Stimulated activated naive B cell treated with anti-CD40 and anti-IgM and Interleukin-4, amounts not matched to agents 10 μg/mL and 1 μg/mL and 100 μg/mL, for 72 hours (primary cell): ENCODE measurements at regions not wholly inside any gene's neighbourhood (a gene's known extent, or its start where the extent isn't known, plus 50 kb on each side); places are given as distances from the start of the nearest gene placed in this dataset.

Experiments
- ATAC-seq, 2 donors: fragments of 150-1000 bp; cut with Tn5 transposase; replicated peaks; 2 replicates each; pipeline ENCODE4 v1.10.0; 2021; ENCODE audit warnings: moderate library complexity in 1 of 2
- DNase-seq: peaks from one replicate; pipeline ENCODE4 v3.0.0; 2021
- H3K27ac Mint-ChIP-seq: one replicate; pipeline ENCODE4 v1.8.0; 2022; ENCODE audit warnings: mild to moderate bottlenecking, mixed read lengths
- H3K27me3 Mint-ChIP-seq, 2 donors: one replicate each; pipeline ENCODE4 v1.8.0; 2022; ENCODE audit warnings: mixed read lengths in 2 of 2
- H3K36me3 Mint-ChIP-seq, 2 donors: one replicate each; pipeline ENCODE4 v1.8.0; 2022; ENCODE audit warnings: mixed read lengths in 2 of 2, mild to moderate bottlenecking in 1 of 2
- H3K4me1 Mint-ChIP-seq, 2 donors: one replicate each; pipeline ENCODE4 v1.8.0; 2022; ENCODE audit warnings: mixed read lengths in 2 of 2, mild to moderate bottlenecking in 1 of 2
- H3K4me3 Mint-ChIP-seq, 2 donors: one replicate each; pipeline ENCODE4 v1.8.0; 2022; ENCODE audit warnings: mild to moderate bottlenecking in 2 of 2, mixed read lengths in 2 of 2, moderate library complexity in 1 of 2
- H3K9me3 Mint-ChIP-seq, 2 donors: one replicate each; pipeline ENCODE4 v1.8.0; 2022; ENCODE audit warnings: mixed read lengths in 2 of 2, mild to moderate bottlenecking in 1 of 2

GRCh38 chr20:6831461-6831860 is 64.0 kb downstream of the BMP2 start:
- no peak for ATAC-seq
- Mint-ChIP-seq H3K9me3 (no peaks in the 10 kb centered on the region), H3K36me3 (no peaks in the 10 kb centered on the region), H3K4me1 (no peaks in the 10 kb centered on the region), H3K27ac (no peak overlapping the region), H3K4me3 (no peak overlapping the region), H3K27me3 (no peaks in the 10 kb centered on the region)
- DNase-seq, result no peak

GRCh38 chr20:6832811-6833210 is 65.3 kb downstream of the BMP2 start:
- Mint-ChIP-seq H3K9me3 (no peaks in the 10 kb centered on the region), H3K4me1 (no peaks in the 10 kb centered on the region), H3K27ac (no peak overlapping the region), H3K36me3 (no peaks in the 10 kb centered on the region), H3K27me3 (peaks cover 0 to 4% of the 10 kb centered on the region in 2 donors), H3K4me3 (no peak overlapping the region)
- DNase-seq (no peak), ATAC-seq (no peak)

GRCh38 chr20:6835609-6836008 is 68.1 kb downstream of the BMP2 start:
- H3K4me1 Mint-ChIP-seq, result no peaks in the 10 kb centered on the region
- ATAC-seq, result no peak
- H3K27me3 Mint-ChIP-seq, result peaks cover 0 to 5% of the 10 kb centered on the region in 2 donors

GRCh38 chr20:6836821-6837374 is 69.4 kb downstream of the BMP2 start:
- ATAC-seq (no peak), DNase-seq (no peak)
- Mint-ChIP-seq H3K27me3 (peaks cover 0 to 5% of the 10 kb centered on the region in 2 donors), H3K9me3 (no peaks in the 10 kb centered on the region), H3K27ac (no peak overlapping the region), H3K4me3 (no peak overlapping the region), H3K4me1 (no peaks in the 10 kb centered on the region), H3K36me3 (no peaks in the 10 kb centered on the region)

More at GRCh38 chr20:6835609-6836008, 68.1 kb downstream of the BMP2 start:
- Mint-ChIP-seq H3K27ac (no peak overlapping the region), H3K9me3 (no peaks in the 10 kb centered on the region), H3K36me3 (no peaks in the 10 kb centered on the region), H3K4me3 (no peak overlapping the region)
- DNase-seq, result no peak

GRCh38 chr20:6837730-6838129 is 70.2 kb downstream of the BMP2 start:
- no peak for DNase-seq
- Mint-ChIP-seq H3K36me3 (no peaks in the 10 kb centered on the region), H3K27me3 (peaks cover 0 to 5% of the 10 kb centered on the region in 2 donors), H3K9me3 (no peaks in the 10 kb centered on the region), H3K4me3 (no peak overlapping the region), H3K27ac (no peak overlapping the region), H3K4me1 (no peaks in the 10 kb centered on the region)
- no peak for ATAC-seq

- Mint-ChIP-seq H3K27ac (no peak overlapping the region), H3K27me3 (peaks cover 0 to 5% of the 10 kb centered on the region in 2 donors), H3K36me3 (no peaks in the 10 kb centered on the region), H3K4me1 (no peaks in the 10 kb centered on the region), H3K4me3 (no peak overlapping the region), H3K9me3 (no peaks in the 10 kb centered on the region)
- ATAC-seq, result no peak
- DNase-seq, result no peak
Observed at GRCh38 chr20:6838181-6838826, 70.8 kb downstream of the BMP2 start.

- no peaks in the 10 kb centered on the region for H3K9me3 Mint-ChIP-seq
- no peak for ATAC-seq
- H3K27me3 Mint-ChIP-seq, result peaks cover 0 to 5% of the 10 kb centered on the region in 2 donors
- no peak overlapping the region for H3K4me3 Mint-ChIP-seq
- no peak for DNase-seq
- H3K27ac Mint-ChIP-seq, result no peak overlapping the region
- no peaks in the 10 kb centered on the region for H3K36me3 Mint-ChIP-seq
- no peaks in the 10 kb centered on the region for H3K4me1 Mint-ChIP-seq
Observed at GRCh38 chr20:6841128-6841527, 73.6 kb downstream of the BMP2 start.

- Mint-ChIP-seq H3K4me3 (no peak overlapping the region), H3K9me3 (peaks cover 2 to 5% of the 10 kb centered on the region in 2 donors), H3K4me1 (no peaks in the 10 kb centered on the region), H3K27ac (no peak overlapping the region), H3K36me3 (no peaks in the 10 kb centered on the region), H3K27me3 (peaks cover 0 to 6% of the 10 kb centered on the region in 2 donors)
- DNase-seq, result no peak
- no peak for ATAC-seq
Observed at GRCh38 chr20:6845141-6845540, 77.7 kb downstream of the BMP2 start.

GRCh38 chr20:6848041-6848440 is 80.6 kb downstream of the BMP2 start:
- no peak for ATAC-seq
- no peak for DNase-seq
- Mint-ChIP-seq H3K27me3 (peaks cover 0 to 6% of the 10 kb centered on the region in 2 donors), H3K9me3 (peaks cover 2 to 5% of the 10 kb centered on the region in 2 donors), H3K4me1 (no peaks in the 10 kb centered on the region), H3K27ac (no peak overlapping the region), H3K36me3 (no peaks in the 10 kb centered on the region), H3K4me3 (no peak overlapping the region)

GRCh38 chr20:6848992-6849391 is 81.5 kb downstream of the BMP2 start:
- no peak overlapping the region for H3K4me3 Mint-ChIP-seq
- H3K4me1 Mint-ChIP-seq, result no peaks in the 10 kb centered on the region
- peaks cover 2 to 5% of the 10 kb centered on the region in 2 donors for H3K9me3 Mint-ChIP-seq
- H3K27me3 Mint-ChIP-seq, result peaks cover 0 to 6% of the 10 kb centered on the region in 2 donors
- DNase-seq, result no peak
- no peak overlapping the region for H3K27ac Mint-ChIP-seq
- no peaks in the 10 kb centered on the region for H3K36me3 Mint-ChIP-seq
- no peak for ATAC-seq

GRCh38 chr20:6851136-6851535 is 83.7 kb downstream of the BMP2 start:
- ATAC-seq (no peak), DNase-seq (no peak)
- Mint-ChIP-seq H3K36me3 (no peaks in the 10 kb centered on the region), H3K4me3 (no peak overlapping the region), H3K27ac (no peak overlapping the region), H3K9me3 (peaks cover 2 to 5% of the 10 kb centered on the region in 2 donors), H3K4me1 (no peaks in the 10 kb centered on the region), H3K27me3 (peaks cover 0 to 6% of the 10 kb centered on the region in 2 donors)

- no peaks in the 10 kb centered on the region for H3K4me1 Mint-ChIP-seq
- ATAC-seq (no peak), DNase-seq (no peak)
- H3K36me3 Mint-ChIP-seq, result no peaks in the 10 kb centered on the region
- H3K4me3 Mint-ChIP-seq, result no peak overlapping the region
- peaks cover 0 to 2% of the 10 kb centered on the region in 2 donors for H3K9me3 Mint-ChIP-seq
- no peak overlapping the region for H3K27ac Mint-ChIP-seq
- H3K27me3 Mint-ChIP-seq, result no peaks in the 10 kb centered on the region
Observed at GRCh38 chr20:6852478-6852877, 85.0 kb downstream of the BMP2 start.

- ATAC-seq, result no peak
- H3K4me3 Mint-ChIP-seq, result no peak overlapping the region
- no peaks in the 10 kb centered on the region for H3K4me1 Mint-ChIP-seq
Observed at GRCh38 chr20:6855104-6855503, 87.6 kb downstream of the BMP2 start.

GRCh38 chr20:6855796-6856195 is 88.3 kb downstream of the BMP2 start:
- Mint-ChIP-seq H3K36me3 (no peaks in the 10 kb centered on the region), H3K27me3 (no peaks in the 10 kb centered on the region), H3K4me1 (no peaks in the 10 kb centered on the region), H3K9me3 (no peaks in the 10 kb centered on the region), H3K4me3 (no peak overlapping the region), H3K27ac (no peak overlapping the region)
- DNase-seq (no peak), ATAC-seq (no peak)

More at GRCh38 chr20:6855104-6855503, 87.6 kb downstream of the BMP2 start:
- Mint-ChIP-seq H3K36me3 (no peaks in the 10 kb centered on the region), H3K27ac (no peak overlapping the region), H3K9me3 (no peaks in the 10 kb centered on the region), H3K27me3 (no peaks in the 10 kb centered on the region)
- no peak for DNase-seq

- DNase-seq, result no peak
- Mint-ChIP-seq H3K4me3 (no peak overlapping the region), H3K36me3 (no peaks in the 10 kb centered on the region), H3K9me3 (no peaks in the 10 kb centered on the region), H3K27ac (no peak overlapping the region), H3K27me3 (no peaks in the 10 kb centered on the region), H3K4me1 (no peaks in the 10 kb centered on the region)
- ATAC-seq, result no peak
Observed at GRCh38 chr20:6857927-6858326, 90.4 kb downstream of the BMP2 start.
